Activated T-helper 1 cell treated with anti-CD3 and anti-CD28 coated beads, Interleukin-12 subunit alpha, Interleukin-12 subunit beta, Interleukin-2, Interleukin-4 antibody, amounts not matched to agents 30 ng/mL and 10 ng/mL and 1 ng/mL, durations not matched to agents 14 hours and 24 hours and 36 hours (primary cell): ENCODE measurements at regions not wholly inside any gene's neighbourhood (a gene's known extent, or its start where the extent isn't known, plus 50 kb on each side); places are given as distances from the start of the nearest gene placed in this dataset.
"Not testable (repeated sequence)": the region's sequence is repeated elsewhere in the genome, so short reads cannot be mapped to it uniquely, and the experiment has no call there.

ENCODE experiments used
- DNase-seq: peaks from one replicate; pipeline ENCODE4 v3.0.0; 2021; ENCODE audit warnings: low spot score
- H3K27ac Mint-ChIP-seq: one replicate; pipeline ENCODE4 v1.8.0; 2021; ENCODE audit warnings: mild to moderate bottlenecking, mixed read lengths
- H3K27me3 Mint-ChIP-seq: one replicate; pipeline ENCODE4 v1.8.0; 2022; ENCODE audit warnings: mild to moderate bottlenecking, moderate library complexity, mixed read lengths; ENCODE audit not compliant: insufficient read depth
- H3K36me3 Mint-ChIP-seq: one replicate; pipeline ENCODE4 v1.8.0; 2021; ENCODE audit warnings: low read depth, mixed read lengths
- H3K4me1 Mint-ChIP-seq: one replicate; pipeline ENCODE4 v1.8.0; 2021; ENCODE audit warnings: low read depth, mixed read lengths
- H3K4me3 Mint-ChIP-seq: one replicate; pipeline ENCODE4 v1.8.0; 2021; ENCODE audit warnings: mild to moderate bottlenecking, moderate library complexity, mixed read lengths
- H3K9me3 Mint-ChIP-seq: one replicate; pipeline ENCODE4 v1.8.0; 2021; ENCODE audit warnings: mixed read lengths
- intact Hi-C: fragments of 100-400 bp; cut with micrococcal nuclease; formaldehyde crosslinking; loops from one replicate; pipeline ENCODE4 v1.15.1; 2024

GRCh38 chr4:94038195-94038594 lies 169.5 kb upstream of the SMARCAD1 start:
- no peaks in the 10 kb centered on the region for H3K4me1 Mint-ChIP-seq
- DNase-seq = no peak
- no peaks in the 10 kb centered on the region for H3K36me3 Mint-ChIP-seq
- no peak overlapping the region for H3K27ac Mint-ChIP-seq
- intact Hi-C loops = no loop called here
- peaks cover 2% of the 10 kb centered on the region for H3K9me3 Mint-ChIP-seq
- no peak overlapping the region for H3K4me3 Mint-ChIP-seq
- no peaks in the 10 kb centered on the region for H3K27me3 Mint-ChIP-seq

- no peak overlapping the region for H3K4me3 Mint-ChIP-seq
- no peaks in the 10 kb centered on the region for H3K36me3 Mint-ChIP-seq
- intact Hi-C loops = no loop called here
- no peak for DNase-seq
- no peaks in the 10 kb centered on the region for H3K4me1 Mint-ChIP-seq
- no peaks in the 10 kb centered on the region for H3K27me3 Mint-ChIP-seq
- no peak overlapping the region for H3K27ac Mint-ChIP-seq
- peaks cover 7% of the 10 kb centered on the region for H3K9me3 Mint-ChIP-seq
Measured at GRCh38 chr4:94039226-94039625, 168.4 kb upstream of the SMARCAD1 start.

- H3K27ac Mint-ChIP-seq, H3K4me3 Mint-ChIP-seq, H3K9me3 Mint-ChIP-seq, H3K27me3 Mint-ChIP-seq, intact Hi-C loops, H3K4me1 Mint-ChIP-seq, DNase-seq, H3K36me3 Mint-ChIP-seq: not testable (repeated sequence)
Measured at GRCh38 chr4:94044471-94044870, 163.2 kb upstream of the SMARCAD1 start.

DNA sequence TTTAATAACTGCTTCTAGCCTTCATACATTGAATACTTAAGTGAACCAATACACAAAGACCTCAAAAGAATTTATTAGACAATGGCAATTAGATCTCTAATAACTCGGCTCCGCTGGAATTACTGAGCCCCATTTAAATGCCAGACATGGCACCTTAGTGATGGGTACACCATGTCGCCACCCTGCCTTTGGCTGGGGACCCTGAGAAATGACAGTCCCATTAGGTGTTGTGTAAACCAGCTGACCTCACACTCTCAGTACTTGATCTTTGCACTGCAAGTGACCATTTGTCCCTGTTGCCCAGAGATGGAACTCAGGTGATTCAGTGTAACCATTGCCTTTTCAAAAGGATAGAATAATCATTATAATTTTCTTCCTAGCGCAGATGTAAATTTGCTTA lies 144.6 kb upstream of the SMARCAD1 start:
- Mint-ChIP-seq H3K27me3 (no peaks in the 10 kb centered on the region), H3K36me3 (no peaks in the 10 kb centered on the region), H3K4me1 (no peaks in the 10 kb centered on the region), H3K27ac (no peak overlapping the region), H3K4me3 (no peak overlapping the region), H3K9me3 (no peaks in the 10 kb centered on the region)
- no peak for DNase-seq
- intact Hi-C loops = no loop called here

- H3K4me1 Mint-ChIP-seq = no peaks in the 10 kb centered on the region
- no peaks in the 10 kb centered on the region for H3K36me3 Mint-ChIP-seq
- no peak for DNase-seq
- intact Hi-C loops = no loop called here
- H3K27ac Mint-ChIP-seq = no peak overlapping the region
- H3K27me3 Mint-ChIP-seq = no peaks in the 10 kb centered on the region
- no peak overlapping the region for H3K4me3 Mint-ChIP-seq
- no peaks in the 10 kb centered on the region for H3K9me3 Mint-ChIP-seq
Measured at GRCh38 chr4:94068753-94069719, 138.6 kb upstream of the SMARCAD1 start.

GRCh38 chr4:94076498-94076897 lies 131.2 kb upstream of the SMARCAD1 start:
- intact Hi-C loops = no loop called here
- no peak overlapping the region for H3K4me3 Mint-ChIP-seq
- H3K27ac Mint-ChIP-seq = no peak overlapping the region
- no peak for DNase-seq
- no peaks in the 10 kb centered on the region for H3K4me1 Mint-ChIP-seq
- no peaks in the 10 kb centered on the region for H3K27me3 Mint-ChIP-seq
- no peaks in the 10 kb centered on the region for H3K36me3 Mint-ChIP-seq
- H3K9me3 Mint-ChIP-seq = no peaks in the 10 kb centered on the region

- H3K9me3 Mint-ChIP-seq = peaks cover 11% of the 10 kb centered on the region
- H3K36me3 Mint-ChIP-seq = no peaks in the 10 kb centered on the region
- H3K27ac Mint-ChIP-seq = no peak overlapping the region
- DNase-seq = no peak
- intact Hi-C loops = no loop called here
- H3K27me3 Mint-ChIP-seq = no peaks in the 10 kb centered on the region
- H3K4me3 Mint-ChIP-seq = no peak overlapping the region
- no peaks in the 10 kb centered on the region for H3K4me1 Mint-ChIP-seq
Measured at GRCh38 chr4:94084155-94084554, 123.5 kb upstream of the SMARCAD1 start.

DNA sequence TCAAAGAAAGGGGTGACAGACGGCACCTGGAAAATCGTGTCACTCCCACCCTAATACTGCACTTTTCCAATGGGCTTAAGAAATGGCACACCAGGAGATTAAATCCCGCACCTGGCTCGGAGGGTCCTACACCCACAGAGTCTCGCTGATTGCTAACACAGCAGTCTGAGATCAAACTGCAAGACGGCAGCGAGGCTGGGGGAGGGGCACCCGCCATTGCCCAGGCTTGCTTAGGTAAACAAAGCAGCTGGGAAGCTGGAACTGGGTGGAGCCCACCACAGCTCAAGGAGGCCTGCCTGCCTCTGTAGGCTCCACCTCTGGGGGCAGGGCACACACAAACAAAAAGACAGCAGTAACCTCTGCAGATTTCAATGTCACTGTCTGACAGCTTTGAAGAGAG lies 108.5 kb upstream of the SMARCAD1 start:
- intact Hi-C loops = not testable (repeated sequence)

DNA sequence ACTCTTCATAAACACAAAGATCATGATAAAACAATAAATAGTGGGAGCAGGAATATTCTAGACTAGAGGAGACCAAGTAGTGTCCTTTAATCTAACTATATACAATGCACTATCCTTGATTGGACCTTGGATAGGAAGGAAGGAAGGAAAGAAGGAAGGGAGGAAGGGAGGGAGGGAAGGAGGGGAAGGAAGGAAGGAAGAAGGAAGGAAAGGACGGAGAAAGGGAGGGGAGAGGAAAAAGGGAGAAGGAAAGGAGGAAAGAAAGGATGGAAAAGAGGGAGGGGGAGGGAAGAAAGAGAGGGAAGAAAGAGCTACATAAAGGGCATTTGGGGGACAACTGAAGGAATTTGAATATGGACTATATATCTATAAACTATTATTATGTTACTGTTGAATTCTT lies 95.0 kb upstream of the SMARCAD1 start:
- no peak for DNase-seq

More for the DNA sequence above, 108.5 kb upstream of the SMARCAD1 start:
- not testable (repeated sequence) for DNase-seq, H3K9me3 Mint-ChIP-seq, H3K4me3 Mint-ChIP-seq, H3K4me1 Mint-ChIP-seq, H3K36me3 Mint-ChIP-seq, H3K27ac Mint-ChIP-seq, H3K27me3 Mint-ChIP-seq

GRCh38 chr4:94115687-94116086 lies 92.0 kb upstream of the SMARCAD1 start:
- Mint-ChIP-seq H3K4me1 (no peaks in the 10 kb centered on the region), H3K4me3 (no peak overlapping the region), H3K27me3 (no peaks in the 10 kb centered on the region), H3K27ac (no peak overlapping the region), H3K36me3 (no peaks in the 10 kb centered on the region), H3K9me3 (no peaks in the 10 kb centered on the region)
- intact Hi-C loops = no loop called here
- DNase-seq = no peak

More for the DNA sequence above, 95.0 kb upstream of the SMARCAD1 start:
- H3K36me3 Mint-ChIP-seq = no peaks in the 10 kb centered on the region
- H3K9me3 Mint-ChIP-seq = no peaks in the 10 kb centered on the region
- no peak overlapping the region for H3K27ac Mint-ChIP-seq
- H3K27me3 Mint-ChIP-seq = no peaks in the 10 kb centered on the region
- intact Hi-C loops = no loop called here
- no peaks in the 10 kb centered on the region for H3K4me1 Mint-ChIP-seq
- no peak overlapping the region for H3K4me3 Mint-ChIP-seq

GRCh38 chr4:94116842-94117241 lies 90.8 kb upstream of the SMARCAD1 start:
- Mint-ChIP-seq H3K9me3 (no peaks in the 10 kb centered on the region), H3K4me3 (no peak overlapping the region), H3K4me1 (no peaks in the 10 kb centered on the region), H3K36me3 (no peaks in the 10 kb centered on the region), H3K27ac (no peak overlapping the region), H3K27me3 (no peaks in the 10 kb centered on the region)
- DNase-seq = no peak
- intact Hi-C loops = no loop called here

GRCh38 chr4:94126669-94127068 lies 81.0 kb upstream of the SMARCAD1 start:
- no peaks in the 10 kb centered on the region for H3K4me1 Mint-ChIP-seq
- H3K36me3 Mint-ChIP-seq = no peaks in the 10 kb centered on the region
- DNase-seq = no peak
- H3K27ac Mint-ChIP-seq = no peak overlapping the region
- no peaks in the 10 kb centered on the region for H3K9me3 Mint-ChIP-seq
- H3K27me3 Mint-ChIP-seq = no peaks in the 10 kb centered on the region
- intact Hi-C loops = loop anchor here (2.0 kb wide), 1 partner anchor 336 kb away; no protein-coding TSS in a partner anchor
- no peak overlapping the region for H3K4me3 Mint-ChIP-seq

DNA sequence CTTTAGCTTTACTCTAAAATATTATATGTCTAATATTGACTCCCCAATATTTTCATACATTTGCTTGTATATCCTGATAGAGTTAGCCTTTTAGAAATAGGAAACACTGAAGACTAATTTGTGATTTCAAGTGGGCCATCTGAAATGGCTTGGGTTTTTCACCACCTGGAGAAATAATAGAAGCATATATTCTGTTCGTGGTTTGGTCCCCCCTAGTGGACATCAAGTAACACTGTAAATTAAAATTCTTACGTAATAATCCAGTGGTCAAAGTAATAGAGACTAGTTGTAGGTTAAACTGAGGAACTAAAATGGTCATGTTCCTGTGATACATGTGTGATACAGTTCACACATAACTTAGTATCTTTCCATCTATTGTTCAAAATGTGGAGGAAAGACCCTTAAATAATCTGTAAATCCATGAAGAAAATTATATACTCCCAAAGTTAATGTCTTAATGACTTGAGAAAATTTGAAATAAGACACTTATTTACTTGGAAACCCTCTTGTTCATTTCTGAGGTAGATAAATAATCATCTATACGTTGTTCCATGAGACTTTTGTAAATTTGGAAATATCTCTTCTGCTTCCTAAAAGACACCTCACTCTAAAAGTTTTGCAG lies 79.8 kb upstream of the SMARCAD1 start:
- H3K36me3 Mint-ChIP-seq = no peaks in the 10 kb centered on the region
- no peaks in the 10 kb centered on the region for H3K9me3 Mint-ChIP-seq
- no peaks in the 10 kb centered on the region for H3K27me3 Mint-ChIP-seq
- no peak overlapping the region for H3K4me3 Mint-ChIP-seq
- intact Hi-C loops = loop anchor here (2.0 kb wide), 1 partner anchor 337 kb away; no protein-coding TSS in a partner anchor
- H3K27ac Mint-ChIP-seq = no peak overlapping the region
- H3K4me1 Mint-ChIP-seq = no peaks in the 10 kb centered on the region
- DNase-seq = no peak
